ENCODE measurements at regions not wholly inside any gene's neighbourhood (a gene's known extent, or its start where the extent isn't known, plus 50 kb on each side); places are given as distances from the start of the nearest gene placed in this dataset.

GRCh38 chr10:121293110-121293509, 305.1 kb downstream of the FGFR2 start:
- no peak for TF ChIP-seq RAD21 (conservative IDR thresholded peaks at IDR 0.05)
- no peak for TF ChIP-seq EZH2 (IDR thresholded peaks at IDR 0.05; ENCODE audit: borderline replicate concordance, insufficient read depth, low read length, poor library complexity, severe bottlenecking)
- no peak overlapping the region for H3K4me3 ChIP-seq (ENCODE audit: low read length)
- no peaks in the 10 kb centered on the region for H4K20me1 ChIP-seq (ENCODE audit: insufficient read depth)
- peaks cover 6% of the 10 kb centered on the region for H3K27me3 ChIP-seq (ENCODE audit: insufficient read depth, low read depth, low read length)
- H3K4me2 ChIP-seq (ENCODE audit: low read length): no peak overlapping the region
- no peaks in the 10 kb centered on the region for H3K9me2 ChIP-seq (ENCODE audit: insufficient read depth, low read length)
- no peaks in the 10 kb centered on the region for H3K9me3 ChIP-seq (ENCODE audit: low read length)
- H3K79me2 ChIP-seq (replicated peaks; ENCODE audit: insufficient read depth, low read length): no peaks in the 10 kb centered on the region
- no peaks in the 10 kb centered on the region for H3K36me3 ChIP-seq (ENCODE audit: insufficient read depth, low read length)
- no peak overlapping the region for H3K9ac ChIP-seq (ENCODE audit: low read length)
- no peak overlapping the region for H2AFZ ChIP-seq (ENCODE audit: low read depth, low read length)
- H3F3A ChIP-seq (ENCODE audit: insufficient read depth, low read length, poor library complexity, severe bottlenecking): no peaks in the 10 kb centered on the region
- H3K27ac ChIP-seq (ENCODE audit: low read length): no peak overlapping the region

DNA sequence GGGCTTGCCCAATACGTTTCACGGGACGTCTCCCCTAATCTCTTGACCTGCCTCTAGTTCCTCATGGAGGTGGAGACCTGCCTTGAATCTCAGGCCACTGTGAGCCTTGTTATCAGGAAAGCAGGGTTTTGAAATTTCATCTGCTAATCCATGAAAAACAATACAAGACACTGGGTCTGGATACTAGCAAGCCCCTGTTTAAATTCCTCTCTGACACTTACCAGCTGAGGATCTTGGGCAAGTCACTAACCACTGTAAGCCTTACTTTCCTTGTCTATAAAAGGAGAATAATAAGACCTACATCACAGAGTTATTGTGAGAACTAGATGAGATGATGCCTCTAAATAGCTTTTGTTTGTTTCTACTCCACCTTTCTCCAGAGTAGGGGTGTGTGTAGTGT, 303.6 kb downstream of the FGFR2 start:
- H3K79me2 ChIP-seq (replicated peaks; ENCODE audit: insufficient read depth, low read length): no peaks in the 10 kb centered on the region
- no peak overlapping the region for H3K4me2 ChIP-seq (ENCODE audit: low read length)
- TF ChIP-seq CTCF (IDR thresholded peaks at IDR 0.05; ENCODE audit: poor library complexity, severe bottlenecking) (no peak), SMC3 (conservative IDR thresholded peaks at IDR 0.05; ENCODE audit: poor library complexity) (no peak), REST (IDR thresholded peaks at IDR 0.05; ENCODE audit: borderline replicate concordance) (no peak), EP300 (conservative IDR thresholded peaks at IDR 0.05; ENCODE audit: poor library complexity, severe bottlenecking) (no peak), MXI1 (conservative IDR thresholded peaks at IDR 0.05; ENCODE audit: poor library complexity, severe bottlenecking) (no peak), EZH2 (IDR thresholded peaks at IDR 0.05; ENCODE audit: borderline replicate concordance, insufficient read depth, low read length, poor library complexity, severe bottlenecking) (no peak), RAD21 (conservative IDR thresholded peaks at IDR 0.05) (no peak), TAF1 (IDR thresholded peaks at IDR 0.05; ENCODE audit: low read depth) (no peak), POLR2AphosphoS5 (IDR thresholded peaks at IDR 0.05) (no peak)
- no peak overlapping the region for H3K9ac ChIP-seq (ENCODE audit: low read length)
- no peak overlapping the region for H3K4me3 ChIP-seq (ENCODE audit: low read length)
- no peaks in the 10 kb centered on the region for H3F3A ChIP-seq (ENCODE audit: insufficient read depth, low read length, poor library complexity, severe bottlenecking)
- H3K9me2 ChIP-seq (ENCODE audit: insufficient read depth, low read length): no peaks in the 10 kb centered on the region
- no peaks in the 10 kb centered on the region for H4K20me1 ChIP-seq (ENCODE audit: insufficient read depth)
- H3K27me3 ChIP-seq (ENCODE audit: insufficient read depth, low read depth, low read length): no peaks in the 10 kb centered on the region
- no peaks in the 10 kb centered on the region for H3K9me3 ChIP-seq (ENCODE audit: low read length)
- H3K36me3 ChIP-seq (ENCODE audit: insufficient read depth, low read length): no peaks in the 10 kb centered on the region
- no peak overlapping the region for H2AFZ ChIP-seq (ENCODE audit: low read depth, low read length)
- no peak overlapping the region for H3K27ac ChIP-seq (ENCODE audit: low read length)

DNA sequence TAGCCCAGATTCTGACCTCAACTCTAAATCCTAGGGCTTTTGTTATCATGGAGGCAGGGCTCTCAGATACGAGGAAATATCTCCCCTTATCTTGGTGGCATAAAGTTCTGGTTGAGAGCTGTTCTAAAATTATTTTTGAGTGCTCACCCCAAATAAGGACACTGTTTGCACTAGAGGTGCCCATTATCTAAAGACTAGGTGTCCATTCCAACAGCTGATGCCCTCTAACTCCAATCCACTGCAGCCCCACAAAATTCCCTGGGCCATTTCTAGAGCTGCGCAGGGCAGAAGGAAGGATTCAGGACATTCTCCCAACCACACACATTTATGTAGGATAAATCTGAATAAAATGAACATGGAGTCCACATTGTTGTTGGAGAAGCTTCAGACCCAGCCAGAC, 301.9 kb downstream of the FGFR2 start:
- H3K36me3 ChIP-seq (ENCODE audit: insufficient read depth, low read length): no peaks in the 10 kb centered on the region
- H3K4me3 ChIP-seq (ENCODE audit: low read length): no peak overlapping the region

More for the DNA sequence above, 301.9 kb downstream of the FGFR2 start:
- no peaks in the 10 kb centered on the region for H3K79me2 ChIP-seq (replicated peaks; ENCODE audit: insufficient read depth, low read length)
- no peak overlapping the region for H3K9ac ChIP-seq (ENCODE audit: low read length)
- TF ChIP-seq REST (IDR thresholded peaks at IDR 0.05; ENCODE audit: borderline replicate concordance): no peak
- TF ChIP-seq POLR2AphosphoS5 (IDR thresholded peaks at IDR 0.05): no peak
- no peak for TF ChIP-seq SMC3 (conservative IDR thresholded peaks at IDR 0.05; ENCODE audit: poor library complexity)
- no peak for TF ChIP-seq MXI1 (conservative IDR thresholded peaks at IDR 0.05; ENCODE audit: poor library complexity, severe bottlenecking)
- no peak for TF ChIP-seq RAD21 (conservative IDR thresholded peaks at IDR 0.05)
- no peak for TF ChIP-seq CTCF (IDR thresholded peaks at IDR 0.05; ENCODE audit: poor library complexity, severe bottlenecking)
- no peak for TF ChIP-seq EZH2 (IDR thresholded peaks at IDR 0.05; ENCODE audit: borderline replicate concordance, insufficient read depth, low read length, poor library complexity, severe bottlenecking)
- no peak for TF ChIP-seq TAF1 (IDR thresholded peaks at IDR 0.05; ENCODE audit: low read depth)
- H3K9me3 ChIP-seq (ENCODE audit: low read length): no peaks in the 10 kb centered on the region
- no peaks in the 10 kb centered on the region for H3K9me2 ChIP-seq (ENCODE audit: insufficient read depth, low read length)
- H4K20me1 ChIP-seq (ENCODE audit: insufficient read depth): no peaks in the 10 kb centered on the region
- no peaks in the 10 kb centered on the region for H3K27me3 ChIP-seq (ENCODE audit: insufficient read depth, low read depth, low read length)
- no peak overlapping the region for H3K27ac ChIP-seq (ENCODE audit: low read length)
- H3K4me2 ChIP-seq (ENCODE audit: low read length): no peak overlapping the region
- no peaks in the 10 kb centered on the region for H3F3A ChIP-seq (ENCODE audit: insufficient read depth, low read length, poor library complexity, severe bottlenecking)
- H2AFZ ChIP-seq (ENCODE audit: low read depth, low read length): no peak overlapping the region
